ENCODE measurements at regions not wholly inside any gene's neighbourhood (a gene's known extent, or its start where the extent isn't known, plus 50 kb on each side); places are given as distances from the start of the nearest gene placed in this dataset.

DNA sequence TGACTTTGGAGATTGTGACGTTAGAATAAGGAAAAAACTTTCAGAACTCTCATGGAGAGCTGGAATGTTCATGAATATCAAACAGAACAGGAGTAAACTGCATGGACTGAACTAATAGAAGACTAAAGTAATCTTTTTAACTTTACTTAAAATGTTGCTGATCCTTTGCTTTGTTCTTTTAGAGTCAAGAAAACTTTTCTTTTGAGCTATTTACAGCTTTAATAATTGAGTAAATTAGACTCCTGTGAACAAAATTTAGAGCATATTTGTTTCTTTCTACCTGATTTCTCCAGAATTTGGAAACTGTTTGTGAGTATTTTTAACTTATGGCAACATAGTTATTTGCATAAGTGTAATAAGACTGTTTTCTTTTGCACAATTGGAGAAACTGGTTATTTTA lies 146.3 kb downstream of the CDCA7 start:
- Histone ChIP-seq H3K4me1 (ENCODE audit: insufficient read depth, low read length) (no peaks in the 10 kb centered on the region), H3K9me3 (ENCODE audit: insufficient read depth, low read length, severe bottlenecking) (peaks cover 13% of the 10 kb centered on the region), H3K4me3 (ENCODE audit: low read depth in 1 of 2, low read length in 2 of 2) (no peak overlapping the region), H3K27ac (ENCODE audit: low read length) (no peak overlapping the region), H3K36me3 (ENCODE audit: insufficient read depth, low read length) (no peaks in the 10 kb centered on the region), H4K20me1 (ENCODE audit: insufficient read depth, low read length) (no peaks in the 10 kb centered on the region), H2AFZ (ENCODE audit: low read depth, low read length) (no peak overlapping the region), H3K27me3 (ENCODE audit: insufficient read depth, low read length, poor library complexity) (no peaks in the 10 kb centered on the region), H3K9ac (ENCODE audit: low read depth, low read length) (no peak overlapping the region), H3K4me2 (ENCODE audit: insufficient read depth, low read length) (no peak overlapping the region), H3K79me2 (ENCODE audit: insufficient read depth, low read length) (no peaks in the 10 kb centered on the region)
- DNase-seq (no peak), ATAC-seq (ENCODE audit: insufficient read depth, low read depth) (no peak)
- TF ChIP-seq EZH2 (IDR thresholded peaks at IDR 0.05; ENCODE audit: borderline replicate concordance, low read depth, low read length, severe bottlenecking) (no peak), CTCF (IDR thresholded peaks at IDR 0.05; ENCODE audit: borderline replicate concordance, extremely low read depth, low read length, poor library complexity, severe bottlenecking) (no peak)

DNA sequence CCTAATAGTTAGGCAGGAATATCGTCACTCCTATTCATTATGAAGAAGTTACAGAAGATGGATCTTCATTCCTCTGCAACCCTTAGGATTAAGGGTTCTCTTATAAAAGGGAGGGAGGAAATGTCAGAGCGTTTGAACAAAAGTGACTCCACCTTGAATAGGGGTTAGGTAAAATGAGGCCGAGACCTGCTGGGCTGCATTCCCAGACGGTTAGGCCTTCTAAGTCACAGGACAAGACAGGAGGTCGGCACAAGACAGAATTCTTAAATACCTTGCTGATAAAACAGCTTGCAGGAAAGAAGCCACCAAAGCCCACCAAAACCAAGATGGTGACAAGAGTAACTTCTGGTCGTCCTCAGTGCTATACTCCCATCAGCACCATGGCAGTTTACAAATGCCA lies 147.6 kb downstream of the CDCA7 start:
- no peaks in the 10 kb centered on the region for H3K4me1 ChIP-seq (ENCODE audit: insufficient read depth, low read length)
- no peaks in the 10 kb centered on the region for H4K20me1 ChIP-seq (ENCODE audit: insufficient read depth, low read length)
- no peak overlapping the region for H3K4me2 ChIP-seq (ENCODE audit: insufficient read depth, low read length)
- no peak overlapping the region for H3K4me3 ChIP-seq (ENCODE audit: low read depth in 1 of 2, low read length in 2 of 2)
- no peak overlapping the region for H3K27ac ChIP-seq (ENCODE audit: low read length)
- H3K36me3 ChIP-seq (ENCODE audit: insufficient read depth, low read length) = no peaks in the 10 kb centered on the region
- no peak for DNase-seq
- no peak overlapping the region for H2AFZ ChIP-seq (ENCODE audit: low read depth, low read length)
- no peaks in the 10 kb centered on the region for H3K27me3 ChIP-seq (ENCODE audit: insufficient read depth, low read length, poor library complexity)
- peaks cover 13% of the 10 kb centered on the region for H3K9me3 ChIP-seq (ENCODE audit: insufficient read depth, low read length, severe bottlenecking)
- TF ChIP-seq EZH2 (IDR thresholded peaks at IDR 0.05; ENCODE audit: borderline replicate concordance, low read depth, low read length, severe bottlenecking) = no peak
- TF ChIP-seq CTCF (IDR thresholded peaks at IDR 0.05; ENCODE audit: borderline replicate concordance, extremely low read depth, low read length, poor library complexity, severe bottlenecking) = no peak
- H3K79me2 ChIP-seq (ENCODE audit: insufficient read depth, low read length) = no peaks in the 10 kb centered on the region
- ATAC-seq (ENCODE audit: insufficient read depth, low read depth) = no peak
- no peak overlapping the region for H3K9ac ChIP-seq (ENCODE audit: low read depth, low read length)

DNA sequence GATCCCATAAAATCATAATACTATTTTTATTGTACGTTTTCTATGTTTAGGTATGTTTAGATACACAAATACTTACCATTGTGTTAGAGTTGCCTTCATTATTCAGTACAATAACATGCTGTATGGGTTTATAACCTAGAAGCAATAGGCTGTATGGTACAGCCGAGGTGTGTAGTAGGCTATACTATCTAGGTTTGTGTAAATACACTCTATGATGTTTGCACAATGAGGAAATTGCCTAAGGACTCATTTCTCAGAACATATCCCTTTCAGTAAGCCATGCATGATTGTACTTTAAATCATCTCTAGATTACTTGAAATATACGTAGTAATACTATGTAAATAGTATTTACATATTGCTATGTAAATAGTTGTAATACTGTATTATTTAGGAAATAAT lies 156.7 kb downstream of the CDCA7 start:
- Histone ChIP-seq H3K4me3 (ENCODE audit: low read depth in 1 of 2, low read length in 2 of 2) (no peak overlapping the region), H3K4me1 (ENCODE audit: insufficient read depth, low read length) (no peaks in the 10 kb centered on the region), H4K20me1 (ENCODE audit: insufficient read depth, low read length) (no peaks in the 10 kb centered on the region), H3K27me3 (ENCODE audit: insufficient read depth, low read length, poor library complexity) (no peaks in the 10 kb centered on the region), H3K9ac (ENCODE audit: low read depth, low read length) (no peak overlapping the region), H2AFZ (ENCODE audit: low read depth, low read length) (no peak overlapping the region), H3K9me3 (ENCODE audit: insufficient read depth, low read length, severe bottlenecking) (no peaks in the 10 kb centered on the region), H3K79me2 (ENCODE audit: insufficient read depth, low read length) (no peaks in the 10 kb centered on the region), H3K36me3 (ENCODE audit: insufficient read depth, low read length) (no peaks in the 10 kb centered on the region), H3K27ac (ENCODE audit: low read length) (no peak overlapping the region), H3K4me2 (ENCODE audit: insufficient read depth, low read length) (no peak overlapping the region)
- DNase-seq (no peak), ATAC-seq (ENCODE audit: insufficient read depth, low read depth) (no peak)
- no peak for TF ChIP-seq CTCF (IDR thresholded peaks at IDR 0.05; ENCODE audit: borderline replicate concordance, extremely low read depth, low read length, poor library complexity, severe bottlenecking)
- TF ChIP-seq EZH2 (IDR thresholded peaks at IDR 0.05; ENCODE audit: borderline replicate concordance, low read depth, low read length, severe bottlenecking) = no peak

DNA sequence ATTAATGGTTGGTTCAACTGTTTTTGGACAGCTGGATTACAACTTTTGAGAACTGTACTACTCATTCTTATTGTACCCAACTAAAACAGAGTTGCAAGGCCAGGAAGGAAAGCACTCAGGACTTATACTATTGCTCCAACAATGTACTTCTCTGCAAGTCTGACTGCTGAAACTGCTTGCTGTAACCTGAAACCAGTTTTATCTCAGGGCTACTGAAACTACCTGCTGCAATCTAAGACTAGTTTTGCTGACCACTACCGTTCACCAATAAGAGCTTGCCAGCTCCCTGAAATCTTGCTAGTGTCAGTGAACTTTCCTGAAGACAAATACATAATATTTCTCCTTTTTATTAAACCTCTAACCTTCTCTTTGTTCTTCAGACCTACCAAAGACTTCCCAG lies 157.3 kb downstream of the CDCA7 start:
- no peaks in the 10 kb centered on the region for H3K9me3 ChIP-seq (ENCODE audit: insufficient read depth, low read length, severe bottlenecking)
- H3K4me2 ChIP-seq (ENCODE audit: insufficient read depth, low read length) = no peak overlapping the region
- DNase-seq (no peak), ATAC-seq (ENCODE audit: insufficient read depth, low read depth) (no peak)
- no peaks in the 10 kb centered on the region for H3K36me3 ChIP-seq (ENCODE audit: insufficient read depth, low read length)
- H3K4me1 ChIP-seq (ENCODE audit: insufficient read depth, low read length) = no peaks in the 10 kb centered on the region
- H3K27me3 ChIP-seq (ENCODE audit: insufficient read depth, low read length, poor library complexity) = no peaks in the 10 kb centered on the region
- no peak overlapping the region for H3K27ac ChIP-seq (ENCODE audit: low read length)
- no peak overlapping the region for H3K9ac ChIP-seq (ENCODE audit: low read depth, low read length)
- H4K20me1 ChIP-seq (ENCODE audit: insufficient read depth, low read length) = no peaks in the 10 kb centered on the region
- no peak overlapping the region for H3K4me3 ChIP-seq (ENCODE audit: low read depth in 1 of 2, low read length in 2 of 2)
- H2AFZ ChIP-seq (ENCODE audit: low read depth, low read length) = no peak overlapping the region
- TF ChIP-seq EZH2 (IDR thresholded peaks at IDR 0.05; ENCODE audit: borderline replicate concordance, low read depth, low read length, severe bottlenecking) = no peak
- no peak for TF ChIP-seq CTCF (IDR thresholded peaks at IDR 0.05; ENCODE audit: borderline replicate concordance, extremely low read depth, low read length, poor library complexity, severe bottlenecking)
- no peaks in the 10 kb centered on the region for H3K79me2 ChIP-seq (ENCODE audit: insufficient read depth, low read length)

Data from DND-41 (cell line).